ENCODE measurements at regions not wholly inside any gene's neighbourhood (a gene's known extent, or its start where the extent isn't known, plus 50 kb on each side); places are given as distances from the start of the nearest gene placed in this dataset.

GRCh38 chr5:9928326-9928725 lies 298.2 kb upstream of the TAS2R1 start:
- H3K27me3 ChIP-seq (ENCODE audit: insufficient read depth, low read depth): no peaks in the 10 kb centered on the region
- H3K4me3 ChIP-seq (IDR thresholded peaks at IDR 0.05; ENCODE audit: insufficient read depth, low read depth, low read length): no peak overlapping the region
- TF ChIP-seq CTCF (conservative IDR thresholded peaks at IDR 0.05; ENCODE audit: low read depth, low read length): no peak
- no peak overlapping the region for H3K9ac ChIP-seq
- H3K36me3 ChIP-seq (ENCODE audit: insufficient read depth): no peaks in the 10 kb centered on the region
- H3K27ac ChIP-seq: no peak overlapping the region
- H3K4me2 ChIP-seq: no peak overlapping the region
- no peak overlapping the region for H2AFZ ChIP-seq (ENCODE audit: low read depth)
- H3K4me1 ChIP-seq (ENCODE audit: low read depth, poor library complexity, severe bottlenecking): peaks cover 40% of the 10 kb centered on the region
- no peaks in the 10 kb centered on the region for H3K79me2 ChIP-seq (ENCODE audit: insufficient read depth, low read depth)
- H4K20me1 ChIP-seq (ENCODE audit: insufficient read depth): no peaks in the 10 kb centered on the region

- TF ChIP-seq CTCF (conservative IDR thresholded peaks at IDR 0.05; ENCODE audit: low read depth, low read length): no peak
- no peaks in the 10 kb centered on the region for H3K36me3 ChIP-seq (ENCODE audit: insufficient read depth)
- no peak overlapping the region for H2AFZ ChIP-seq (ENCODE audit: low read depth)
- H3K4me1 ChIP-seq (ENCODE audit: low read depth, poor library complexity, severe bottlenecking): peaks cover 40% of the 10 kb centered on the region
- no peak overlapping the region for H3K4me3 ChIP-seq (IDR thresholded peaks at IDR 0.05; ENCODE audit: insufficient read depth, low read depth, low read length)
- H3K9ac ChIP-seq: no peak overlapping the region
- no peaks in the 10 kb centered on the region for H4K20me1 ChIP-seq (ENCODE audit: insufficient read depth)
- no peak overlapping the region for H3K4me2 ChIP-seq
- no peaks in the 10 kb centered on the region for H3K27me3 ChIP-seq (ENCODE audit: insufficient read depth, low read depth)
- H3K79me2 ChIP-seq (ENCODE audit: insufficient read depth, low read depth): no peaks in the 10 kb centered on the region
- no peak overlapping the region for H3K27ac ChIP-seq
Measured at GRCh38 chr5:9927521-9927997, 297.4 kb upstream of the TAS2R1 start.

- no peak overlapping the region for H2AFZ ChIP-seq (ENCODE audit: low read depth)
- no peak overlapping the region for H3K4me3 ChIP-seq (IDR thresholded peaks at IDR 0.05; ENCODE audit: insufficient read depth, low read depth, low read length)
- peaks cover 40% of the 10 kb centered on the region for H3K4me1 ChIP-seq (ENCODE audit: low read depth, poor library complexity, severe bottlenecking)
- no peak overlapping the region for H3K4me2 ChIP-seq
- no peaks in the 10 kb centered on the region for H3K27me3 ChIP-seq (ENCODE audit: insufficient read depth, low read depth)
- no peak for TF ChIP-seq CTCF (conservative IDR thresholded peaks at IDR 0.05; ENCODE audit: low read depth, low read length)
- no peaks in the 10 kb centered on the region for H3K36me3 ChIP-seq (ENCODE audit: insufficient read depth)
- no peaks in the 10 kb centered on the region for H4K20me1 ChIP-seq (ENCODE audit: insufficient read depth)
- H3K27ac ChIP-seq: no peak overlapping the region
- no peak overlapping the region for H3K9ac ChIP-seq
- H3K79me2 ChIP-seq (ENCODE audit: insufficient read depth, low read depth): no peaks in the 10 kb centered on the region
Measured at GRCh38 chr5:9927106-9927505, 297.0 kb upstream of the TAS2R1 start.

- Histone ChIP-seq H4K20me1 (ENCODE audit: insufficient read depth) (no peaks in the 10 kb centered on the region), H3K79me2 (ENCODE audit: insufficient read depth, low read depth) (no peaks in the 10 kb centered on the region), H3K9ac (peak overlapping the region; percentile 15; the same call in 1 of the 2 replicates), H3K27me3 (ENCODE audit: insufficient read depth, low read depth) (no peaks in the 10 kb centered on the region), H3K4me1 (ENCODE audit: low read depth, poor library complexity, severe bottlenecking) (peaks cover 40% of the 10 kb centered on the region), H3K4me3 (IDR thresholded peaks at IDR 0.05; ENCODE audit: insufficient read depth, low read depth, low read length) (no peak overlapping the region), H2AFZ (ENCODE audit: low read depth) (peak overlapping the region; percentile 14; the same call in 1 of the 2 replicates), H3K4me2 (peak overlapping the region; percentile 8; the same call in 1 of the 2 replicates), H3K27ac (peak overlapping the region; percentile 80), H3K36me3 (ENCODE audit: insufficient read depth) (no peaks in the 10 kb centered on the region)
- TF ChIP-seq CTCF (conservative IDR thresholded peaks at IDR 0.05; ENCODE audit: low read depth, low read length): no peak
Measured at GRCh38 chr5:9924614-9925013, 294.5 kb upstream of the TAS2R1 start.
